ENCODE measurements at regions not wholly inside any gene's neighbourhood (a gene's known extent, or its start where the extent isn't known, plus 50 kb on each side); places are given as distances from the start of the nearest gene placed in this dataset.

DNA sequence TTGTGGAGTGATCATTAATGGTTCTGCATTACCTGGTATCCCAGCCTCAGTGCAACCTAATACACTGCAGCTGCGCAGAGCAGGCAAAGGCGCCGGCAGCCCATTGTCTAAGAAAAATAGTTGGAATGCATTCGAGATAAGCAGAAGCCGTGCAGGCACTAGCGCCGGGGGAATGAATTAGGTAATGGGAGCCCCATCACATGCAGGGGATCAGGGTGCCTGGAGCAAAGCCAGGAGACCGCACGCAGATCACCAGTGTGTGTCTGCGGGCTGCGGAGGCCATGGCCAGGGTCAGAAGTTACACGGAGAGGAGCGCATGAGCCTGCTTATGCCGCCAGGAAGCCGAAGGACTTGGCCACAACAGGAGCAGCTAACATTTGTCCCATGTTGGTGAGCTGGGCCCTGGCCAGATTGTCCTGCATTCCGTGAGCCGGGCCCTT, 156.8 kb downstream of the DLL1 start:
- TF ChIP-seq, protein P1, sequence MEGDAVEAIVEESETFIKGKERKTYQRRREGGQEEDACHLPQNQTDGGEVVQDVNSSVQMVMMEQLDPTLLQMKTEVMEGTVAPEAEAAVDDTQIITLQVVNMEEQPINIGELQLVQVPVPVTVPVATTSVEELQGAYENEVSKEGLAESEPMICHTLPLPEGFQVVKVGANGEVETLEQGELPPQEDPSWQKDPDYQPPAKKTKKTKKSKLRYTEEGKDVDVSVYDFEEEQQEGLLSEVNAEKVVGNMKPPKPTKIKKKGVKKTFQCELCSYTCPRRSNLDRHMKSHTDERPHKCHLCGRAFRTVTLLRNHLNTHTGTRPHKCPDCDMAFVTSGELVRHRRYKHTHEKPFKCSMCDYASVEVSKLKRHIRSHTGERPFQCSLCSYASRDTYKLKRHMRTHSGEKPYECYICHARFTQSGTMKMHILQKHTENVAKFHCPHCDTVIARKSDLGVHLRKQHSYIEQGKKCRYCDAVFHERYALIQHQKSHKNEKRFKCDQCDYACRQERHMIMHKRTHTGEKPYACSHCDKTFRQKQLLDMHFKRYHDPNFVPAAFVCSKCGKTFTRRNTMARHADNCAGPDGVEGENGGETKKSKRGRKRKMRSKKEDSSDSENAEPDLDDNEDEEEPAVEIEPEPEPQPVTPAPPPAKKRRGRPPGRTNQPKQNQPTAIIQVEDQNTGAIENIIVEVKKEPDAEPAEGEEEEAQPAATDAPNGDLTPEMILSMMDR (IDR thresholded peaks at IDR 0.05), result no peak
- TF ChIP-seq POLR2A (IDR thresholded peaks at IDR 0.05), result no peak
